Liver (tissue), 3 donors: ENCODE measurements at regions not wholly inside any gene's neighbourhood (a gene's known extent, or its start where the extent isn't known, plus 50 kb on each side); places are given as distances from the start of the nearest gene placed in this dataset.

Experiments used
- CTCF ChIP-seq: fragments of 150-350 bp; IDR thresholded peaks from 2 replicates; pipeline ENCODE4 v1.5.1; 2017; ENCODE audit warnings: improper control_type of control experiment, low read depth, low read length; ENCODE audit not compliant: missing input control
- EGR1 ChIP-seq, 2 donors: IDR thresholded peaks; 2 replicates each; pipeline ENCODE4 v1.6.1; 2016 to 2018; ENCODE audit warnings: antibody characterized with exemption in 2 of 2, low read depth in 2 of 2
- MAX ChIP-seq: IDR thresholded peaks from 2 replicates; pipeline ENCODE4 v1.6.1; 2016; ENCODE audit warnings: antibody characterized with exemption
- RAD21 ChIP-seq, 2 donors: IDR thresholded peaks; 2 replicates each; pipeline ENCODE4 v1.6.1; 2016; ENCODE audit warnings: antibody characterized with exemption in 2 of 2, mild to moderate bottlenecking in 2 of 2
- RXRA ChIP-seq, 2 donors: IDR thresholded peaks; 2 replicates each; pipeline ENCODE4 v1.6.1; 2017 to 2018; ENCODE audit warnings: antibody characterized with exemption in 2 of 2, mild to moderate bottlenecking in 1 of 2
- SP1 ChIP-seq: IDR thresholded peaks from 2 replicates; pipeline ENCODE4 v1.6.1; 2018; ENCODE audit warnings: antibody characterized with exemption, mild to moderate bottlenecking
- TAF1 ChIP-seq: conservative IDR thresholded peaks from 2 replicates; pipeline ENCODE4 v1.6.1; 2016; ENCODE audit warnings: antibody characterized with exemption, mild to moderate bottlenecking
- donor health status: healthy.
- donor health status: healthy.

- no peak for TF ChIP-seq SP1
- no peak for TF ChIP-seq TAF1
- no peak for TF ChIP-seq CTCF
- no peak for TF ChIP-seq EGR1 (IDR thresholded peaks at IDR 0.05; ENCODE audit: low read depth in 2 of 2)
- TF ChIP-seq MAX = no peak
- TF ChIP-seq RXRA (IDR thresholded peaks at IDR 0.05) = no peak
- no peak for TF ChIP-seq RAD21 (IDR thresholded peaks at IDR 0.05)
These were observed 396.2 kb downstream of the BCL11A start for GRCh38 chr2:60157283-60157682.
